ENCODE measurements at regions not wholly inside any gene's neighbourhood (a gene's known extent, or its start where the extent isn't known, plus 50 kb on each side); places are given as distances from the start of the nearest gene placed in this dataset.

DNA sequence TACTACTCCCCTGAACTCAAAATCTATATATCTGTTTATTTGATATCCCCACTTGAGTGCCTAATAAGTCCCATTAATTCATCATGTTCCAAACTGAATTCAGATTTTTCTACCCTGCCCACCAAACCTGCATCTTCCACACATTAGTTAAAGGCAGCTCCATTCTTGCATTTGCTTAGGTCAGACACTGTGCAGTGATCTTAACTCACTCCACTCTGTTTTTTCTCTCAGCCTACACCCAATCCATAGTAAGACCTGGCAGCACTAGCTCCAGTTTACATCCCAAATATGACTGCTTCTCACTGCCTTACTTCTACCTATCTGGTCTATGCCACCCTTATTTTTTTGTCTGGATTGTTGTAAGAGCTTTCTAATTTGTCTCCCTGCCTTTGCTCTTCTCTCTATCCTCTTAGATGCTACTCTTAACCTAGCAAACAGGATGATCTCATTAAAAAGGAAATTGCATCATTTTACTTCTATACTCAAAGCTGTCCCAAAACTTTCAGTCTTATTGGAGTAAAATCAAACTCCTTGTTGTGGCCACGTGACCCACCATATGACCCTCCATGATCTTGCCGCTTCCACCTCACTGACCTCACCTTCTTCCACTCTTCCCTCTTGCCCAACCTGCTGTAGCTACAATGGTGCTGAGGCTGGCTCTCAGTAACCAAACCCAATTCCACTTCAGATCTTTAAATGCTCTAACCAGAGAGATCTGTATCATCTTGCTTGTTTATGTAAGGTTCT is 274.9 kb upstream of the FANCL start (continued):
- TF ChIP-seq, protein P1, sequence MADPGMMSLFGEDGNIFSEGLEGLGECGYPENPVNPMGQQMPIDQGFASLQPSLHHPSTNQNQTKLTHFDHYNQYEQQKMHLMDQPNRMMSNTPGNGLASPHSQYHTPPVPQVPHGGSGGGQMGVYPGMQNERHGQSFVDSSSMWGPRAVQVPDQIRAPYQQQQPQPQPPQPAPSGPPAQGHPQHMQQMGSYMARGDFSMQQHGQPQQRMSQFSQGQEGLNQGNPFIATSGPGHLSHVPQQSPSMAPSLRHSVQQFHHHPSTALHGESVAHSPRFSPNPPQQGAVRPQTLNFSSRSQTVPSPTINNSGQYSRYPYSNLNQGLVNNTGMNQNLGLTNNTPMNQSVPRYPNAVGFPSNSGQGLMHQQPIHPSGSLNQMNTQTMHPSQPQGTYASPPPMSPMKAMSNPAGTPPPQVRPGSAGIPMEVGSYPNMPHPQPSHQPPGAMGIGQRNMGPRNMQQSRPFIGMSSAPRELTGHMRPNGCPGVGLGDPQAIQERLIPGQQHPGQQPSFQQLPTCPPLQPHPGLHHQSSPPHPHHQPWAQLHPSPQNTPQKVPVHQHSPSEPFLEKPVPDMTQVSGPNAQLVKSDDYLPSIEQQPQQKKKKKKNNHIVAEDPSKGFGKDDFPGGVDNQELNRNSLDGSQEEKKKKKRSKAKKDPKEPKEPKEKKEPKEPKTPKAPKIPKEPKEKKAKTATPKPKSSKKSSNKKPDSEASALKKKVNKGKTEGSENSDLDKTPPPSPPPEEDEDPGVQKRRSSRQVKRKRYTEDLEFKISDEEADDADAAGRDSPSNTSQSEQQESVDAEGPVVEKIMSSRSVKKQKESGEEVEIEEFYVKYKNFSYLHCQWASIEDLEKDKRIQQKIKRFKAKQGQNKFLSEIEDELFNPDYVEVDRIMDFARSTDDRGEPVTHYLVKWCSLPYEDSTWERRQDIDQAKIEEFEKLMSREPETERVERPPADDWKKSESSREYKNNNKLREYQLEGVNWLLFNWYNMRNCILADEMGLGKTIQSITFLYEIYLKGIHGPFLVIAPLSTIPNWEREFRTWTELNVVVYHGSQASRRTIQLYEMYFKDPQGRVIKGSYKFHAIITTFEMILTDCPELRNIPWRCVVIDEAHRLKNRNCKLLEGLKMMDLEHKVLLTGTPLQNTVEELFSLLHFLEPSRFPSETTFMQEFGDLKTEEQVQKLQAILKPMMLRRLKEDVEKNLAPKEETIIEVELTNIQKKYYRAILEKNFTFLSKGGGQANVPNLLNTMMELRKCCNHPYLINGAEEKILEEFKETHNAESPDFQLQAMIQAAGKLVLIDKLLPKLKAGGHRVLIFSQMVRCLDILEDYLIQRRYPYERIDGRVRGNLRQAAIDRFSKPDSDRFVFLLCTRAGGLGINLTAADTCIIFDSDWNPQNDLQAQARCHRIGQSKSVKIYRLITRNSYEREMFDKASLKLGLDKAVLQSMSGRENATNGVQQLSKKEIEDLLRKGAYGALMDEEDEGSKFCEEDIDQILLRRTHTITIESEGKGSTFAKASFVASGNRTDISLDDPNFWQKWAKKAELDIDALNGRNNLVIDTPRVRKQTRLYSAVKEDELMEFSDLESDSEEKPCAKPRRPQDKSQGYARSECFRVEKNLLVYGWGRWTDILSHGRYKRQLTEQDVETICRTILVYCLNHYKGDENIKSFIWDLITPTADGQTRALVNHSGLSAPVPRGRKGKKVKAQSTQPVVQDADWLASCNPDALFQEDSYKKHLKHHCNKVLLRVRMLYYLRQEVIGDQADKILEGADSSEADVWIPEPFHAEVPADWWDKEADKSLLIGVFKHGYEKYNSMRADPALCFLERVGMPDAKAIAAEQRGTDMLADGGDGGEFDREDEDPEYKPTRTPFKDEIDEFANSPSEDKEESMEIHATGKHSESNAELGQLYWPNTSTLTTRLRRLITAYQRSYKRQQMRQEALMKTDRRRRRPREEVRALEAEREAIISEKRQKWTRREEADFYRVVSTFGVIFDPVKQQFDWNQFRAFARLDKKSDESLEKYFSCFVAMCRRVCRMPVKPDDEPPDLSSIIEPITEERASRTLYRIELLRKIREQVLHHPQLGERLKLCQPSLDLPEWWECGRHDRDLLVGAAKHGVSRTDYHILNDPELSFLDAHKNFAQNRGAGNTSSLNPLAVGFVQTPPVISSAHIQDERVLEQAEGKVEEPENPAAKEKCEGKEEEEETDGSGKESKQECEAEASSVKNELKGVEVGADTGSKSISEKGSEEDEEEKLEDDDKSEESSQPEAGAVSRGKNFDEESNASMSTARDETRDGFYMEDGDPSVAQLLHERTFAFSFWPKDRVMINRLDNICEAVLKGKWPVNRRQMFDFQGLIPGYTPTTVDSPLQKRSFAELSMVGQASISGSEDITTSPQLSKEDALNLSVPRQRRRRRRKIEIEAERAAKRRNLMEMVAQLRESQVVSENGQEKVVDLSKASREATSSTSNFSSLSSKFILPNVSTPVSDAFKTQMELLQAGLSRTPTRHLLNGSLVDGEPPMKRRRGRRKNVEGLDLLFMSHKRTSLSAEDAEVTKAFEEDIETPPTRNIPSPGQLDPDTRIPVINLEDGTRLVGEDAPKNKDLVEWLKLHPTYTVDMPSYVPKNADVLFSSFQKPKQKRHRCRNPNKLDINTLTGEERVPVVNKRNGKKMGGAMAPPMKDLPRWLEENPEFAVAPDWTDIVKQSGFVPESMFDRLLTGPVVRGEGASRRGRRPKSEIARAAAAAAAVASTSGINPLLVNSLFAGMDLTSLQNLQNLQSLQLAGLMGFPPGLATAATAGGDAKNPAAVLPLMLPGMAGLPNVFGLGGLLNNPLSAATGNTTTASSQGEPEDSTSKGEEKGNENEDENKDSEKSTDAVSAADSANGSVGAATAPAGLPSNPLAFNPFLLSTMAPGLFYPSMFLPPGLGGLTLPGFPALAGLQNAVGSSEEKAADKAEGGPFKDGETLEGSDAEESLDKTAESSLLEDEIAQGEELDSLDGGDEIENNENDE (IDR thresholded peaks at IDR 0.05; ENCODE audit: insufficient replicate concordance, low read length) = no peak
- TF ChIP-seq GABPA (IDR thresholded peaks at IDR 0.05; ENCODE audit: borderline replicate concordance, insufficient read depth, low read length) = no peak
